HEK293T (cell line): ENCODE measurements at regions not wholly inside any gene's neighbourhood (a gene's known extent, or its start where the extent isn't known, plus 50 kb on each side); places are given as distances from the start of the nearest gene placed in this dataset.

Experiments
- CTCF ChIA-PET: fragments of 350-600 bp; formaldehyde crosslinking; extraction: SDS; loops from one replicate; lab custom pipeline; 2021; ENCODE audit warnings: antibody characterized with exemption, inconsistent platforms; lab: Yijun Ruan, JAX
- POLR2A ChIA-PET: fragments of 350-600 bp; formaldehyde crosslinking; extraction: SDS; loops from one replicate; lab custom pipeline; 2020; ENCODE audit warnings: antibody characterized with exemption, inconsistent platforms; lab: Yijun Ruan, JAX
- DNase-seq: peaks from one replicate; pipeline ENCODE4 v3.0.0; 2012; ENCODE audit warnings: mixed read lengths; ENCODE audit errors: extremely low spot score
- ARNT ChIP-seq: fragments of 450-650 bp; IDR thresholded peaks from 2 replicates; pipeline ENCODE4 v1.6.1; 2017; ENCODE audit warnings: mild to moderate bottlenecking
- BHLHE40 ChIP-seq: fragments of 450-650 bp; IDR thresholded peaks from 2 replicates; pipeline ENCODE4 v1.6.1; 2016; ENCODE audit warnings: mild to moderate bottlenecking, moderate library complexity, borderline replicate concordance
- CTBP1 ChIP-seq: fragments of 450-650 bp; IDR thresholded peaks from 2 replicates; pipeline ENCODE4 v1.6.1; 2016; ENCODE audit warnings: borderline replicate concordance
- ELF4 ChIP-seq: fragments of 450-650 bp; IDR thresholded peaks from 2 replicates; pipeline ENCODE4 v1.6.1; 2017; ENCODE audit warnings: antibody characterized with exemption
- FOXA1 ChIP-seq: fragments of 450-650 bp; IDR thresholded peaks from 2 replicates; pipeline ENCODE4 v1.6.1; 2016; ENCODE audit warnings: mild to moderate bottlenecking
- FOXK2 ChIP-seq: fragments of 450-650 bp; IDR thresholded peaks from 2 replicates; pipeline ENCODE4 v1.6.1; 2016; ENCODE audit warnings: mild to moderate bottlenecking
- FOXM1 ChIP-seq: fragments of 450-650 bp; IDR thresholded peaks from 2 replicates; pipeline ENCODE4 v1.6.1; 2017; ENCODE audit warnings: mild to moderate bottlenecking, borderline replicate concordance
- HDGF ChIP-seq: fragments of 450-650 bp; IDR thresholded peaks from 2 replicates; pipeline ENCODE4 v1.6.1; 2017; ENCODE audit warnings: antibody characterized with exemption, borderline replicate concordance
- L3MBTL2 ChIP-seq: fragments of 450-650 bp; conservative IDR thresholded peaks from 2 replicates; pipeline ENCODE4 v1.6.1; 2016; ENCODE audit warnings: mild to moderate bottlenecking
- LEF1 ChIP-seq: fragments of 450-650 bp; IDR thresholded peaks from 2 replicates; pipeline ENCODE4 v1.6.1; 2017; ENCODE audit warnings: mild to moderate bottlenecking, borderline replicate concordance
- NFRKB ChIP-seq: fragments of 450-650 bp; IDR thresholded peaks from 2 replicates; pipeline ENCODE4 v1.6.1; 2016; ENCODE audit warnings: mild to moderate bottlenecking, moderate library complexity
- SP1 ChIP-seq: fragments of 450-650 bp; IDR thresholded peaks from 2 replicates; pipeline ENCODE4 v1.6.1; 2017
- SUZ12 ChIP-seq: fragments of 450-650 bp; IDR thresholded peaks from 2 replicates; pipeline ENCODE4 v1.6.1; 2016; ENCODE audit warnings: mild to moderate bottlenecking
- TARDBP ChIP-seq: fragments of 450-650 bp; IDR thresholded peaks from 2 replicates; pipeline ENCODE4 v1.6.1; 2016
- ZNF384 ChIP-seq: fragments of 450-650 bp; IDR thresholded peaks from 2 replicates; pipeline ENCODE4 v1.6.1; 2016
- TF ChIP-seq, protein P1 (sequence below): fragments of 450-650 bp; IDR thresholded peaks from 2 replicates; pipeline ENCODE4 v1.6.1; 2016

DNA sequence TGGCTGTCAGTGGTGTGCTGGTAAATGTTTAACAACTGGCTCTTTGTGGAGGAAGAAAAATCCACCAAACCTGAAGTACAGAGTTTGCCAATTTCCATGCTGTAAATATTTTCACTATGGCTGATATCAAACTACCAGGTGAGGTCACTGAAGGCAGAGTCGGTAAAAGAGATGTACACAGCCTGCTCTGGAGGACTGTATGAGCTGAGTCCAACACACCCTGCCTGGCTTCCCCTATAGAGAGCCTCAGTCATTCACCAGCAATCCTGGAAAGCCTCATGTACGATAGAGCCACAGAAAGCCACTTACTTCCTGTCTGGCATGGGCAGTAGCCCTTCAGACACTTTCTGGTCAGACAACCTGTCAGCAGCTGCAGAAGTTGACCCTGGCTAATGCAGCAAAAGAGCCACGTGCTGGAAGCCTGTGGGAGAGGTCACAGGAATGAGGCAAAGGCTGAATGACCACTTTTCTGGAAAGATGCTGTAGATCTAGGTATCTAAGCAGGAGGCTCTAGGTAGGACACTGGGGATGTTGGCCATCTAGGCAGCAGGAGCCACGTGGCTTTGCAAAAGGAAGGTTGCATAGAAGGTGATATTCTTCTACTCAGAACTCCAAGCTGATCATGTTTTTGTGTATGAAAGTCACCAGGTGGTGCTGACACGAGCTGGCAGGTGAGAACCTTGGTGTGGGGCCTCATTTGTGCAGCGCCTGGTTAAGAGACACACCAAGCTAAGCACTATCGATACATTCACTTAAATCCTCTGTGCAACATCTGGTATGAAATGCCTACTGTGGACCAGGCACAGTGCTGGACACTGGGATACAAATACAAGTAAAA lies 553.9 kb downstream of the VRK1 start:
- ChIA-PET CTCF (no interaction called here), POLR2A (no interaction called here)
- DNase-seq: no peak
- TF ChIP-seq TARDBP: no peak
- TF ChIP-seq BHLHE40: no peak
- TF ChIP-seq HDGF: no peak
- no peak for TF ChIP-seq FOXA1
- TF ChIP-seq ZNF384: no peak
- TF ChIP-seq L3MBTL2: no peak

DNA sequence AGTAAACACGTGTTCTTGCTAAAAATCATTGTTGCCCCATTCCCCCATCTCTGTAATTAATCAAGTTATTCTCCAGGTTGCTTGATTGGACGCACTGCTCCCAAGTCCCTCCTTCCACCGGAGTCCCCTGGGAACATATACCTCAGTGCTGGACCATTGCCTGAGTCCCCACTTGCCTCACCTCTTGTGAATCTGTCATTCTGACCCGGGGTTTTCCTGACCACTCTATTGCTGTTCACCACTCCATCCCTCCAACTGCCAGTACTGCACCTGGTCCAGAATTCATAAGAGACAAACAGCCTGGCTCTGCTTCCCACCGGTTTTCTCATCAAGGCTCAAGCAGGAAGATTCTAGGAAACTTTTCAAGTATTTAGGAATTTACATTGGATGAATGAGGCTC lies 555.9 kb downstream of the VRK1 start:
- no peak for TF ChIP-seq ZNF384
- no peak for TF ChIP-seq ELF4
- no peak for TF ChIP-seq FOXA1
- no peak for TF ChIP-seq HDGF
- no peak for TF ChIP-seq SUZ12
- TF ChIP-seq L3MBTL2: no peak
- ChIA-PET CTCF (no interaction called here), POLR2A (no interaction called here)
- no peak for DNase-seq

DNA sequence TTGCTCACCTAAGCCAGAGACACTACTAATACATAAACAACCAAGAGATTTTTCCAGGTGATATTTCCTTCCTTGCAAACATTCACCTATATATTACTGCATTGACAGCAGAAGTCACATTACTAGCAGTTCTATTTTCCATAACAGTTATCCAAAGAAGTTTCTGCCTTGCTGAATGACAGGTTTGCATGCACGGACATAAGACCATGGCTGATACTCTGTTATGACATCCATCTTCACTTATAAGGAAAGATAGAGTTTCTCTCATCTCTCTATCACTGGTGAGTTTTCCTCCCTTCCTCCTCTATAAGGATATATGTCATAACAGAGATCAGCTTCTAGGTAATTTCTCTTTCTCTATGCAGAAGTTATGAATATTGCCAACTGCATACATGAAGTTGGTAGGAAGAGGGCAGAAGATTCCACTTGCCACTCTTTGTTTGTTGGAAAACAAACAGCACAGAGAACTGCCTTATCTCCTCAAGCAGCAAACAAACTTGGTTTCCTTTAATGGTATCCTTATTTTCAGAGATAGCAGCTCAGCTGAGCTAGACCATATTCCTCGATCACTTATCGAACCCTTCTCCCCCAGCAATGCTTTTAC lies 557.0 kb downstream of the VRK1 start:
- ChIA-PET POLR2A (no interaction called here), CTCF (interaction anchor here (0.6 kb wide), 1 partner anchor 97 kb away, joined by 3 read pairs; no protein-coding TSS in a partner anchor)
- DNase-seq: no peak
- TF ChIP-seq LEF1 (no peak), FOXK2 (no peak)

DNA sequence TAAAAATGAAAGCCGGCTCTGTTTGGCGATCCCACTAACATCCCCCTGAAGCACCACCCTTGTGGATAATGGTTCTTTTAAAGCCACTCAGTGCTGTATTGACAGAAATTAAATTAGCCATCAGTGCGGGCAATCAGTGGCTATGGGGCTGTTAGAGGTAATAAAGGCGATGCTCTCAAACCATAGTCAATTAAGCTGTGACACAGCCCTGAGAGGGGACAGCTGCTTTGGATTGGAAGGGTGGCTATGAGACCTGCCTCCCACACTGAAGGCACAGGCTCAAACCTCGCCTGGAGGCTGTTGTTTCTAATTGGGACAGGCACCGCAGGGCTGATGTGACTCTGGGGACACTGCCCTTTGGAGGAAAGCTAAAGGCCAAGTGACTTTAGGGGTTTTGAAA lies 562.2 kb downstream of the VRK1 start:
- POLR2A ChIA-PET: no interaction called here
- TF ChIP-seq LEF1 (no peak), FOXK2 (no peak), ELF4 (no peak), ZNF384 (no peak), HDGF (no peak), SP1 (no peak), SUZ12 (no peak), FOXA1 (no peak), FOXM1 (no peak), L3MBTL2 (no peak)
- no peak for DNase-seq
- CTCF ChIA-PET: no interaction called here

DNA sequence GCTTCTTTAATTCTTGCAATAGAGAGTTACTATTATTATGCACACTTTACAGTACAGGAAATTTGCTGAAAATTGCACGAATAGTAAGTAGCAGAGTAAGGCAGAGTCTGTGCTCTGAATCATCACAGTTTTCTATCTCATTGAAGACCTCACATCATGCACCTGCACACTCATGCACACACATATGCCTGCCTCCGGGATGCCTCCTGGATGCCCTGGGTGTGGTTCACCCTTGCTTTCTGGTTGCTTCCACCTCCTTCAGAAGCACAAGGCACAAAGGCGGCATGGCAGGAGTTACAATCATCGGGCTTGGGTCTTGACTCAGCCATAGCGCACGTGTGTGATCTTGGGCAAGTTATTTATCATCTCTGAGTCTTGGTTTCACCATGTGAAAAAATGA lies 564.0 kb downstream of the VRK1 start:
- no peak for DNase-seq
- TF ChIP-seq, protein P1, sequence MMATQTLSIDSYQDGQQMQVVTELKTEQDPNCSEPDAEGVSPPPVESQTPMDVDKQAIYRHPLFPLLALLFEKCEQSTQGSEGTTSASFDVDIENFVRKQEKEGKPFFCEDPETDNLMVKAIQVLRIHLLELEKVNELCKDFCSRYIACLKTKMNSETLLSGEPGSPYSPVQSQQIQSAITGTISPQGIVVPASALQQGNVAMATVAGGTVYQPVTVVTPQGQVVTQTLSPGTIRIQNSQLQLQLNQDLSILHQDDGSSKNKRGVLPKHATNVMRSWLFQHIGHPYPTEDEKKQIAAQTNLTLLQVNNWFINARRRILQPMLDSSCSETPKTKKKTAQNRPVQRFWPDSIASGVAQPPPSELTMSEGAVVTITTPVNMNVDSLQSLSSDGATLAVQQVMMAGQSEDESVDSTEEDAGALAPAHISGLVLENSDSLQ: no peak
- TF ChIP-seq ELF4 (no peak), L3MBTL2 (no peak), SUZ12 (no peak), ARNT (no peak), FOXM1 (no peak), LEF1 (no peak), BHLHE40 (no peak)
- ChIA-PET CTCF (no interaction called here), POLR2A (no interaction called here)

DNA sequence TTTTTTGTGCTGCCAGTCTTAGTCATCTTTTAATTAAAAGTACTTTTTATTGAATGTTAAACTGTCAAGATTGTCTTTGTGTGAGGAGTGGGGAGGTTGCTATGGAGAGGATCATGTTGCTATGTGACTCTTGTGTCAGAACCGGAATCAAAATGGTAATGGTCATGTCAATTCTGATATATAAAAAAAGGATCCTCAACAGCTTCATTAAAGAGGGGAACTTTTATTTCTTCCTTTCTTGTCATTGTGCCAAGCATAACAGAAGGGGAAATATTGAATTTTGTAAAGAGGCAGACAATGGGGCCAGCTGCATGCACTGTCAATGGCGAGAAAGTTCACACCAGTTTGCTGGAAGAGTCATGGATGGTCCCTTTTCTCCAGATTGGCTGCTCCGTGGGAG lies 564.8 kb downstream of the VRK1 start:
- CTCF ChIA-PET: no interaction called here
- DNase-seq: no peak
- POLR2A ChIA-PET: no interaction called here
- no peak for TF ChIP-seq SUZ12
- no peak for TF ChIP-seq FOXM1
- TF ChIP-seq NFRKB: no peak
- TF ChIP-seq ARNT: no peak
- TF ChIP-seq CTBP1: no peak
- TF ChIP-seq BHLHE40: no peak
- TF ChIP-seq FOXA1: no peak
- TF ChIP-seq L3MBTL2: no peak
- no peak for TF ChIP-seq FOXK2
- no peak for TF ChIP-seq SP1
- TF ChIP-seq TARDBP: no peak
- TF ChIP-seq HDGF: no peak
- no peak for TF ChIP-seq LEF1
- no peak for TF ChIP-seq ELF4
- TF ChIP-seq, protein P1: no peak
- no peak for TF ChIP-seq ZNF384

DNA sequence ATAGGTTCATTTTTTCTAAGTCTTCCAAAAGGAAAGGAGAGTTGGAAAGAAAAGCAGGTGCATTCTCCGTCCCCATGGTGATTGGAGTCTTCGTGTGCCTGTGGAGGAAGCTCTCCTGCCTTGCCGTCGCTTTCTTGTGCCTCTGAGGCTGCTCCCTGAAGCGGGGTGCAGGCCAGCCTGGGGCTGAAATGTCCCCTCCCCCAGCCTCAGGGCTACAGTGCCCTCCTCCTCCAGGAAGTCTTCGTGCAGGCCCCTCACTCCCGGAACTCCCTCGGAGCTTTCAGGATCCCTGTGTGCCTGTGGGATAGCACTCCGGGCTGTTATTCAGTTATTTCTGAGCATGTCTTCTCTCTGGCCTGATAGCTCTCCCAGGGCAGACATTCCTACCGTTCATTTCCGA lies 569.2 kb downstream of the VRK1 start:
- DNase-seq: no peak
- POLR2A ChIA-PET: no interaction called here
- CTCF ChIA-PET: no interaction called here
- TF ChIP-seq FOXK2: no peak

DNA sequence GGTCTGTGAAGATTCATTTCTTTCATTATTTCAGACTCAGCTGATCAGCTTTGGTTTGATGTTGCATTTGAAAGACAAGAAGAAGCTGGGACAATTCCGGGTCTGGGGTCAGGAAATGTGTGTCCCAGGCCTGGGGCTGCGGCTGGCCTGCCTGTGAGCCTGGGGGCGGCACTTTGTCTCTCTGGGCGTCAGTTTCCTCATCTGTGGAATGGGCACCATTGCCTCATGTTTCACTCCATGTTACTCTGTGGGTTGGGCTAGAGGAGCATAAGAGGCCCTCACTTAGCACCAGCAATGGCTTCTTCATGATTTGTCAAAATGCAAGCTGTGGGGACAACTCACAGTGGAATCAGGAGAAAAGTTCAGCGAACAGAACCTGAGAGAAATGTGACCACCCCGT lies 570.1 kb downstream of the VRK1 start:
- ChIA-PET POLR2A (no interaction called here), CTCF (no interaction called here)
- TF ChIP-seq LEF1: no peak
- no peak for TF ChIP-seq ARNT
- no peak for TF ChIP-seq FOXM1
- no peak for TF ChIP-seq FOXK2
- no peak for TF ChIP-seq HDGF
- TF ChIP-seq SP1: no peak
- TF ChIP-seq SUZ12: no peak
- no peak for TF ChIP-seq ZNF384
- no peak for TF ChIP-seq ELF4
- TF ChIP-seq CTBP1: no peak
- no peak for TF ChIP-seq FOXA1
- no peak for TF ChIP-seq L3MBTL2
- TF ChIP-seq, protein P1: no peak
- DNase-seq: no peak
